ENCODE measurements at regions not wholly inside any gene's neighbourhood (a gene's known extent, or its start where the extent isn't known, plus 50 kb on each side); places are given as distances from the start of the nearest gene placed in this dataset.

DNA sequence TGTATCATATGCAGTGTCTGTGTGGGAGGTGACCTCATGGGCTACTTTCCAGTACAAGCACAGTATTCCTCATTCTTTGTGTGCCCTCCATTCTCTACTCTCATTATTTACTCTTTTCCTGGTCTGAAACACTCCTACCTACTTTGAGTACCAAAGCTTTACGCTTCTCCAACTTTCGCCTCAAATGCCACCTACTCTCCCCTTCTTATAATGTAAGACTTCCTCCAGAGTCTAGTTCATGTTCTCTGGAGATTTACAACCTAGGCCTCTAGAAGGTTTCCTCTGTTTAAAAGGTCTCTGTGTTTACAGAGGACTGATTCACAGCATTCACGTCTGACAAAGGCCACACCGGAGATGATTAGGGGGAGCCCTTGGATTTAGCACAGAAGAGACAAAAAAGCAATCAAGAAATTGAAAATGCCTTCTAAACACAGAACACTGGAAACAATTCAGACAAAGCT is 302.0 kb downstream of the KLF12 start:
- no peak for ATAC-seq
- TF ChIP-seq, protein P1, sequence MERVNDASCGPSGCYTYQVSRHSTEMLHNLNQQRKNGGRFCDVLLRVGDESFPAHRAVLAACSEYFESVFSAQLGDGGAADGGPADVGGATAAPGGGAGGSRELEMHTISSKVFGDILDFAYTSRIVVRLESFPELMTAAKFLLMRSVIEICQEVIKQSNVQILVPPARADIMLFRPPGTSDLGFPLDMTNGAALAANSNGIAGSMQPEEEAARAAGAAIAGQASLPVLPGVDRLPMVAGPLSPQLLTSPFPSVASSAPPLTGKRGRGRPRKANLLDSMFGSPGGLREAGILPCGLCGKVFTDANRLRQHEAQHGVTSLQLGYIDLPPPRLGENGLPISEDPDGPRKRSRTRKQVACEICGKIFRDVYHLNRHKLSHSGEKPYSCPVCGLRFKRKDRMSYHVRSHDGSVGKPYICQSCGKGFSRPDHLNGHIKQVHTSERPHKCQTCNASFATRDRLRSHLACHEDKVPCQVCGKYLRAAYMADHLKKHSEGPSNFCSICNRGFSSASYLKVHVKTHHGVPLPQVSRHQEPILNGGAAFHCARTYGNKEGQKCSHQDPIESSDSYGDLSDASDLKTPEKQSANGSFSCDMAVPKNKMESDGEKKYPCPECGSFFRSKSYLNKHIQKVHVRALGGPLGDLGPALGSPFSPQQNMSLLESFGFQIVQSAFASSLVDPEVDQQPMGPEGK (CRISPR knock-in tag; IDR thresholded peaks at IDR 0.05; ENCODE audit: borderline replicate concordance) = no peak
- no peak for TF ChIP-seq TOX (CRISPR knock-in tag; IDR thresholded peaks at IDR 0.05; ENCODE audit: borderline replicate concordance)
- no peak for TF ChIP-seq RARB (CRISPR knock-in tag; IDR thresholded peaks at IDR 0.05)
- TF ChIP-seq SNAI2 (CRISPR knock-in tag; IDR thresholded peaks at IDR 0.05) = no peak
- TF ChIP-seq GLIS3 (CRISPR knock-in tag; IDR thresholded peaks at IDR 0.05) = no peak
- TF ChIP-seq, protein P2, sequence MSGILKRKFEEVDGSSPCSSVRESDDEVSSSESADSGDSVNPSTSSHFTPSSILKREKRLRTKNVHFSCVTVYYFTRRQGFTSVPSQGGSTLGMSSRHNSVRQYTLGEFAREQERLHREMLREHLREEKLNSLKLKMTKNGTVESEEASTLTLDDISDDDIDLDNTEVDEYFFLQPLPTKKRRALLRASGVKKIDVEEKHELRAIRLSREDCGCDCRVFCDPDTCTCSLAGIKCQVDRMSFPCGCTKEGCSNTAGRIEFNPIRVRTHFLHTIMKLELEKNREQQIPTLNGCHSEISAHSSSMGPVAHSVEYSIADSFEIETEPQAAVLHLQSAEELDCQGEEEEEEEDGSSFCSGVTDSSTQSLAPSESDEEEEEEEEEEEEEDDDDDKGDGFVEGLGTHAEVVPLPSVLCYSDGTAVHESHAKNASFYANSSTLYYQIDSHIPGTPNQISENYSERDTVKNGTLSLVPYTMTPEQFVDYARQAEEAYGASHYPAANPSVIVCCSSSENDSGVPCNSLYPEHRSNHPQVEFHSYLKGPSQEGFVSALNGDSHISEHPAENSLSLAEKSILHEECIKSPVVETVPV (CRISPR knock-in tag; IDR thresholded peaks at IDR 0.05) = no peak
- TF ChIP-seq, protein P3, sequence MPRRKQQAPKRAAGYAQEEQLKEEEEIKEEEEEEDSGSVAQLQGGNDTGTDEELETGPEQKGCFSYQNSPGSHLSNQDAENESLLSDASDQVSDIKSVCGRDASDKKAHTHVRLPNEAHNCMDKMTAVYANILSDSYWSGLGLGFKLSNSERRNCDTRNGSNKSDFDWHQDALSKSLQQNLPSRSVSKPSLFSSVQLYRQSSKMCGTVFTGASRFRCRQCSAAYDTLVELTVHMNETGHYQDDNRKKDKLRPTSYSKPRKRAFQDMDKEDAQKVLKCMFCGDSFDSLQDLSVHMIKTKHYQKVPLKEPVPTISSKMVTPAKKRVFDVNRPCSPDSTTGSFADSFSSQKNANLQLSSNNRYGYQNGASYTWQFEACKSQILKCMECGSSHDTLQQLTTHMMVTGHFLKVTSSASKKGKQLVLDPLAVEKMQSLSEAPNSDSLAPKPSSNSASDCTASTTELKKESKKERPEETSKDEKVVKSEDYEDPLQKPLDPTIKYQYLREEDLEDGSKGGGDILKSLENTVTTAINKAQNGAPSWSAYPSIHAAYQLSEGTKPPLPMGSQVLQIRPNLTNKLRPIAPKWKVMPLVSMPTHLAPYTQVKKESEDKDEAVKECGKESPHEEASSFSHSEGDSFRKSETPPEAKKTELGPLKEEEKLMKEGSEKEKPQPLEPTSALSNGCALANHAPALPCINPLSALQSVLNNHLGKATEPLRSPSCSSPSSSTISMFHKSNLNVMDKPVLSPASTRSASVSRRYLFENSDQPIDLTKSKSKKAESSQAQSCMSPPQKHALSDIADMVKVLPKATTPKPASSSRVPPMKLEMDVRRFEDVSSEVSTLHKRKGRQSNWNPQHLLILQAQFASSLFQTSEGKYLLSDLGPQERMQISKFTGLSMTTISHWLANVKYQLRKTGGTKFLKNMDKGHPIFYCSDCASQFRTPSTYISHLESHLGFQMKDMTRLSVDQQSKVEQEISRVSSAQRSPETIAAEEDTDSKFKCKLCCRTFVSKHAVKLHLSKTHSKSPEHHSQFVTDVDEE (CRISPR knock-in tag; IDR thresholded peaks at IDR 0.05) = no peak
- no peak for TF ChIP-seq BACH2 (CRISPR knock-in tag; IDR thresholded peaks at IDR 0.05; ENCODE audit: borderline replicate concordance)
- no peak for TF ChIP-seq CSDC2 (CRISPR knock-in tag; IDR thresholded peaks at IDR 0.05)
- TF ChIP-seq ZNF565 (CRISPR knock-in tag; conservative IDR thresholded peaks at IDR 0.05; ENCODE audit: low read depth) = no peak
- TF ChIP-seq TCF4 (CRISPR knock-in tag; IDR thresholded peaks at IDR 0.05; ENCODE audit: borderline replicate concordance) = no peak
- TF ChIP-seq, protein P4, sequence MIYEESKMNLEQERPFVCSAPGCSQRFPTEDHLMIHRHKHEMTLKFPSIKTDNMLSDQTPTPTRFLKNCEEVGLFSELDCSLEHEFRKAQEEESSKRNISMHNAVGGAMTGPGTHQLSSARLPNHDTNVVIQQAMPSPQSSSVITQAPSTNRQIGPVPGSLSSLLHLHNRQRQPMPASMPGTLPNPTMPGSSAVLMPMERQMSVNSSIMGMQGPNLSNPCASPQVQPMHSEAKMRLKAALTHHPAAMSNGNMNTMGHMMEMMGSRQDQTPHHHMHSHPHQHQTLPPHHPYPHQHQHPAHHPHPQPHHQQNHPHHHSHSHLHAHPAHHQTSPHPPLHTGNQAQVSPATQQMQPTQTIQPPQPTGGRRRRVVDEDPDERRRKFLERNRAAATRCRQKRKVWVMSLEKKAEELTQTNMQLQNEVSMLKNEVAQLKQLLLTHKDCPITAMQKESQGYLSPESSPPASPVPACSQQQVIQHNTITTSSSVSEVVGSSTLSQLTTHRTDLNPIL (CRISPR knock-in tag; IDR thresholded peaks at IDR 0.05; ENCODE audit: low read depth) = no peak
- TF ChIP-seq ZNF8 (CRISPR knock-in tag; IDR thresholded peaks at IDR 0.05) = no peak
- no peak for TF ChIP-seq ZNF70 (CRISPR knock-in tag; IDR thresholded peaks at IDR 0.05)

DNA sequence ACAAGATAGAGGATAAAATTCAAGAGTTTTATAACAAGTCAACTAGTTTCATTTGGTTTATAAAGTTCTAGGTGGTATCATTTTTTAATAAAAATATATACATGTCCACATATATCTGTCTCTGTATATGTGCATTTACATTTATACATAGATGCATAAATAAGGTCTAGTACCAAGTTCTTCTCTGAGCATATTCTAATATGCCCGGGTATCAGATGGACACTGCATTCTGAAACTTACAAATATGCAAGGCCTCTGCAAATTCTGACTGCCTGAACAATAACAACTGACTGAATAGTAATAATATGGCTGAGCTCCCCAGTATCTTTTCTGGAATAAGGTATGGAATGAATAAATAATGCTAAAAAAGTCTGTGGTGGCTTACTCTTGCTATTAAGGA is 304.8 kb downstream of the KLF12 start:
- no peak for ATAC-seq
- TF ChIP-seq TOX (CRISPR knock-in tag; IDR thresholded peaks at IDR 0.05; ENCODE audit: borderline replicate concordance) (no peak), ZNF70 (CRISPR knock-in tag; IDR thresholded peaks at IDR 0.05) (no peak), ZNF565 (CRISPR knock-in tag; conservative IDR thresholded peaks at IDR 0.05; ENCODE audit: low read depth) (no peak), ZFP30 (CRISPR knock-in tag; IDR thresholded peaks at IDR 0.05) (no peak), ZFP3 (CRISPR knock-in tag; IDR thresholded peaks at IDR 0.05) (no peak), PPARA (CRISPR knock-in tag; IDR thresholded peaks at IDR 0.05; ENCODE audit: borderline replicate concordance) (no peak), ISL1 (CRISPR knock-in tag; IDR thresholded peaks at IDR 0.05) (no peak), TCF4 (CRISPR knock-in tag; IDR thresholded peaks at IDR 0.05; ENCODE audit: borderline replicate concordance) (no peak), GLIS3 (CRISPR knock-in tag; IDR thresholded peaks at IDR 0.05) (no peak), ZC3H10 (CRISPR knock-in tag; IDR thresholded peaks at IDR 0.05) (no peak), BACH2 (CRISPR knock-in tag; IDR thresholded peaks at IDR 0.05; ENCODE audit: borderline replicate concordance) (no peak), CSDC2 (CRISPR knock-in tag; IDR thresholded peaks at IDR 0.05) (no peak), ESRRG (CRISPR knock-in tag; IDR thresholded peaks at IDR 0.05) (no peak)
- TF ChIP-seq, protein P1 (CRISPR knock-in tag; IDR thresholded peaks at IDR 0.05; ENCODE audit: borderline replicate concordance) = no peak
- TF ChIP-seq, protein P2 (CRISPR knock-in tag; IDR thresholded peaks at IDR 0.05) = no peak
- TF ChIP-seq, protein P3 (CRISPR knock-in tag; IDR thresholded peaks at IDR 0.05) = no peak
- TF ChIP-seq, protein P4 (CRISPR knock-in tag; IDR thresholded peaks at IDR 0.05; ENCODE audit: low read depth) = no peak
- TF ChIP-seq, protein P5, sequence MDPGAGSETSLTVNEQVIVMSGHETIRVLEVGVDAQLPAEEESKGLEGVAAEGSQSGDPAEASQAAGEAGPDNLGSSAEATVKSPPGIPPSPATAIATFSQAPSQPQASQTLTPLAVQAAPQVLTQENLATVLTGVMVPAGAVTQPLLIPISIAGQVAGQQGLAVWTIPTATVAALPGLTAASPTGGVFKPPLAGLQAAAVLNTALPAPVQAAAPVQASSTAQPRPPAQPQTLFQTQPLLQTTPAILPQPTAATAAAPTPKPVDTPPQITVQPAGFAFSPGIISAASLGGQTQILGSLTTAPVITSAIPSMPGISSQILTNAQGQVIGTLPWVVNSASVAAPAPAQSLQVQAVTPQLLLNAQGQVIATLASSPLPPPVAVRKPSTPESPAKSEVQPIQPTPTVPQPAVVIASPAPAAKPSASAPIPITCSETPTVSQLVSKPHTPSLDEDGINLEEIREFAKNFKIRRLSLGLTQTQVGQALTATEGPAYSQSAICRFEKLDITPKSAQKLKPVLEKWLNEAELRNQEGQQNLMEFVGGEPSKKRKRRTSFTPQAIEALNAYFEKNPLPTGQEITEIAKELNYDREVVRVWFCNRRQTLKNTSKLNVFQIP (CRISPR knock-in tag; IDR thresholded peaks at IDR 0.05; ENCODE audit: borderline replicate concordance, low read depth) = no peak
